ENCODE measurements at regions not wholly inside any gene's neighbourhood (a gene's known extent, or its start where the extent isn't known, plus 50 kb on each side); places are given as distances from the start of the nearest gene placed in this dataset.

GRCh38 chr1:88557014-88557413, 127.1 kb upstream of the PKN2 start:
- no peak overlapping the region for H3K4me3 ChIP-seq
- no peak for TF ChIP-seq CTCF (IDR thresholded peaks at IDR 0.05)
- no peak for TF ChIP-seq POLR2A (IDR thresholded peaks at IDR 0.05)
- H3K4me1 ChIP-seq, result no peaks in the 10 kb centered on the region
- WGBS, 2 donors, result 77 to 90% methylated on average over 3 of the region's 3 CpGs
- no peaks in the 10 kb centered on the region for H3K36me3 ChIP-seq
- no peak overlapping the region for H3K27ac ChIP-seq
- no peaks in the 10 kb centered on the region for H3K9me3 ChIP-seq
- intact Hi-C loops (cut with DNase I), result no loop called here
- no peak for DNase-seq
- no peaks in the 10 kb centered on the region for H3K27me3 ChIP-seq

- H3K36me3 ChIP-seq, result no peaks in the 10 kb centered on the region
- WGBS, 2 donors, result 51 to 68% methylated on average over 3 of the region's 3 CpGs
Observed at GRCh38 chr1:88560621-88561020, 123.5 kb upstream of the PKN2 start.

GRCh38 chr1:88562991-88563390, 121.1 kb upstream of the PKN2 start:
- Histone ChIP-seq H3K27ac (no peak overlapping the region), H3K36me3 (no peaks in the 10 kb centered on the region), H3K9me3 (no peaks in the 10 kb centered on the region), H3K4me3 (no peak overlapping the region), H3K27me3 (no peaks in the 10 kb centered on the region), H3K4me1 (no peaks in the 10 kb centered on the region)
- TF ChIP-seq POLR2A (IDR thresholded peaks at IDR 0.05) (no peak), CTCF (IDR thresholded peaks at IDR 0.05) (no peak)
- no peak for DNase-seq
- WGBS, 2 donors, result 49 to 61% methylated on average over 3 of the region's 3 CpGs
- intact Hi-C loops (cut with DNase I), result no loop called here

More at GRCh38 chr1:88560621-88561020, 123.5 kb upstream of the PKN2 start:
- no peak for DNase-seq
- Histone ChIP-seq H3K9me3 (no peaks in the 10 kb centered on the region), H3K4me3 (no peak overlapping the region), H3K27ac (no peak overlapping the region), H3K27me3 (no peaks in the 10 kb centered on the region), H3K4me1 (no peaks in the 10 kb centered on the region)
- TF ChIP-seq CTCF (IDR thresholded peaks at IDR 0.05) (no peak), POLR2A (IDR thresholded peaks at IDR 0.05) (no peak)
- intact Hi-C loops (cut with DNase I), result no loop called here

GRCh38 chr1:88566615-88567387, 117.3 kb upstream of the PKN2 start:
- Histone ChIP-seq H3K9me3 (no peaks in the 10 kb centered on the region), H3K4me1 (no peaks in the 10 kb centered on the region), H3K4me3 (no peak overlapping the region), H3K27me3 (no peaks in the 10 kb centered on the region), H3K36me3 (no peaks in the 10 kb centered on the region), H3K27ac (no peak overlapping the region)
- intact Hi-C loops (cut with DNase I), result no loop called here
- no peak for DNase-seq
- TF ChIP-seq POLR2A (IDR thresholded peaks at IDR 0.05) (no peak), CTCF (IDR thresholded peaks at IDR 0.05) (no peak)
- WGBS, 2 donors, result 73 to 80% methylated on average over 5 to 9 of the region's 9 CpGs

- TF ChIP-seq POLR2A (IDR thresholded peaks at IDR 0.05) (no peak), CTCF (IDR thresholded peaks at IDR 0.05) (no peak)
- 35 to 56% methylated on average over 1 of the region's 1 CpG for WGBS, 2 donors
- Histone ChIP-seq H3K36me3 (no peaks in the 10 kb centered on the region), H3K4me1 (no peaks in the 10 kb centered on the region), H3K4me3 (no peak overlapping the region), H3K27me3 (no peaks in the 10 kb centered on the region), H3K9me3 (no peaks in the 10 kb centered on the region), H3K27ac (no peak overlapping the region)
- intact Hi-C loops (cut with DNase I), result no loop called here
- no peak for DNase-seq
Observed at GRCh38 chr1:88571506-88571905, 112.6 kb upstream of the PKN2 start.
